GM19324 (cell line): ENCODE measurements at regions not wholly inside any gene's neighbourhood (a gene's known extent, or its start where the extent isn't known, plus 50 kb on each side); places are given as distances from the start of the nearest gene placed in this dataset.
"Not testable (repeated sequence)": the region's sequence is repeated elsewhere in the genome, so short reads cannot be mapped to it uniquely, and the experiment has no call there.

Experiments used
- ATAC-seq: cut with Tn5 transposase; IDR thresholded peaks from one replicate; pipeline ENCODE4 v1.9.1; 2021; ENCODE audit warnings: mild to moderate bottlenecking, moderate library complexity; ENCODE audit not compliant: unreplicated experiment, low FRiP score

DNA sequence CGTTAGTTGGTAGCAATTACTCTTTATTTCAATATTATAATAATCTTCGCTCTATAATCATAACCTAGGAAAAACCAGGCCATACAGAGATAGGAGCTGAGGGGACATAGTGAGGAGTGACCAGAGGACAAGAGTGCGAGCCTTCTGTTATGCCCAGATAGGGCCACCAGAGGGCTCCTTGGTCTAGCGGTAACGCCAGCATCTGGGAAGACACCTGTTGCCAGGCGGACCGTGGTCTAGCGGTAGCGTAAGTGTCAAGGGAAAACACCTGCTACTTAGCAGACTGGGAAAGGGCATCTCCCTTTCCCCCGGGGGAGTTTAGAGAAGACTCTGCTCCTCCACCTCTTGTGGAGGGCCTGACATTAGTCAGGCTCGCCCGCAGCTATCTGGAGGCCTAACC lies 1395.1 kb downstream of the ADGRL3 start:
- not testable (repeated sequence) for ATAC-seq

GRCh38 chr4:62591756-62592155 lies 1391.6 kb downstream of the ADGRL3 start:
- no peak for ATAC-seq

DNA sequence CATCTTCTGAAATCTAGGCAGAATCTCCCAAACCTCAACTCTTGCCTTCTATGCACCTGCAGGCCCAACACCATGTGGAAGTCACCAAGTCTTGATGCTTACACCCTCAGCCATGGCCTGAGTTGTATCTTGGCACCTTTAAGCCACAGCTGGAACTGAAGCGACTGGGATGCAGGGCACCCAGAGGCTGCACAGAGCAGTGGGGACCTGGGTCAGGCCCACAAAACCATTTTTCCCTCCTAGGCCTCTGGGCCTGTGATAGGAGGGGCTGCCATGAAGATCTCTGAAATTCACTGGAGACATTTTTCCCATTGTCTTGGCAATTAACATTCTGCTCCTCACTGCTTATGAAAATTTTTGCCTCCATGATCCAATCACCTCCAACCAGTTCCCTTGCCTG lies 1388.5 kb downstream of the ADGRL3 start:
- ATAC-seq: no peak

DNA sequence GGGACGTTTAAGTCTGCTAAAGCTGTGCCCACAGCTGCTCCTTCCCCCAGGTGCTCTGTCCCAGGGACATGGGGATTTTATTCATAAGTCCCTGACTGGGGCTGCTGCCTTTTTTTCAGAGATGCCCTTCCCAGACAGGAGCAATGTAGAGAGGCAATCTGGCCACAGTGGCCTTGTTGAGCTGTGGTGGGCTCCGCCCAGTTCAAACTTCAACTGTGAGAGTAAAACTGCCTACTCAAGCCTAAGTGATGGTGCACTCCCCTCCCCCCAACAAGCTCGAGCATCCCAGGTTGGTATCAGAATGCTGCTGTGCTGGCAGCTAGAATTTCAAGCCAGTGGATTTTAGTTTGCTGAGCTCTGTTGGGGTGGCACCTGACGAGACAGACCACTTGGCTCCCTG lies 1371.4 kb downstream of the ADGRL3 start:
- no peak for ATAC-seq

DNA sequence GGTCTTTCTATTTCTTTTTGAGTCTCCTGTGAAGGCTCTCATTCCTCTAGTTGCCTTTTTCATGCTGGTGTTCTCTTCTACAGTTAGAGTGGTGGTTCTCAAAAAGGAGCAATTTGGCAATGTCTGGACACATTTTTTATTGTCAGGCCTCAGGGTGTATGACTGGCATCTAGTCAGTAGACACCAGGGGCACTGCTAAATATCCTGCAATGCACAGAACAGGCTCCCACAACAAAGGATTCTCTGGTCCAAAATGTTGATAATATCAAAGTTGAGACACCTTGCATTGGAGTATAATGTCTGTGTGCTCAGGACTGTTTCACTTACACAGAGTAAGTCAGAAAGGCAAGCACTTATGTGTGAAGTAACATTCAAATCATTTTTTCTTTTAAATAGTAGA lies 1360.7 kb downstream of the ADGRL3 start:
- ATAC-seq: no peak

DNA sequence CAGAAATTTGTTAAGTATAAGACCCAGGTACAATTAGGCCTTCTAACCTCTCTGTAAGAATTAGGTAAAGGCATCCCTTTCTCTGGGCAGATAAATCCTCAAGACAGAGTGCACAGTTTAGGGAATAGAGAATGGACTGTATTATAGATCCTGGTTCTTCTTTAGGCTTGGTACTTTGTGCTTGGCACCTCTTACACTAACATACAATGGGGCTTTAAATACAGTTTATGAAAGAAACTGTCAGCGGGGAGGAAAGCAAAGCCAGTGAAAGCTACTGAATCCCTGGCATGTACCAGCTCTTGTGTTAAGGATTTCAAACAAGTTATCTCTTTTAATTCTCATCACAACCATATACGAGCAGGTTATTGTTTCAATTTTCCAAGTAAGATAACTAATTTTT lies 1350.0 kb downstream of the ADGRL3 start:
- no peak for ATAC-seq

DNA sequence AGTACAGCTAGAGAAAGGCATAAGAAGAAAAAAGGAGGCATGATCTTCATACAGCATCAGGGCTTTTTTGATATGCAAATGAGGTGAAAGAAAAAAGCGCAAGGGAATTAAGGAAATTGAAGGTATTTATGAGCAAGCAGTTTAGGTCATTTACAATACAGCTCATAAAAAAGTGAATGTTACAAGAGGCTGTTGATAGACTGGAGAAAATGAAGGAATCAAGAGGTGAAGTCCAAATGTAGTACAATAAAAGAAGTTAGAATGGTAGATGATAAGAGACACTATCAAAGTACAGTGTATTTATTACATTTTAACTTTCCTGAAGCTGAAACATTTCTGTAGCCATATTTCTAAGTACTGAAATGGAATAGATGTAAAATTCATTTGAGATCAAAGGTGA lies 1349.5 kb downstream of the ADGRL3 start:
- ATAC-seq: no peak

DNA sequence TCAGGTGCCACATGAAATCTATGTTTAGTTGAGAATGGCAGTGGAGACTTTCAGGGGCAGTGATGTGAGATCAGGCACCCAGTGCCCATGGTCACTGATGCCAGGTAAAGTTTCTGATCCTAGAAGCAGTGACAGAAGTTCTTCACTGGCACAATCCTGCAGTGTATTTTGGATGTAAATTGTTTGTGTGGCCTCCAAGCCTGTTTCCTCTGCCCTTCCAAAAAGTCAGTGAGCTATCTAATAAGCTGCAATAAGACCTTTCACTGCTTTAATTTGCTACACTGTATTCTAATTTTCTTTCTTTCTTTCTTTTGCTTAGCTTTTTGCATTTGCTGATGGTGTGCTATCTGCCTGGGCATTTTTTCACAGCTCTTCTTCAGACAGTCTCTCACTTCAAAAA lies 1348.6 kb downstream of the ADGRL3 start:
- no peak for ATAC-seq

DNA sequence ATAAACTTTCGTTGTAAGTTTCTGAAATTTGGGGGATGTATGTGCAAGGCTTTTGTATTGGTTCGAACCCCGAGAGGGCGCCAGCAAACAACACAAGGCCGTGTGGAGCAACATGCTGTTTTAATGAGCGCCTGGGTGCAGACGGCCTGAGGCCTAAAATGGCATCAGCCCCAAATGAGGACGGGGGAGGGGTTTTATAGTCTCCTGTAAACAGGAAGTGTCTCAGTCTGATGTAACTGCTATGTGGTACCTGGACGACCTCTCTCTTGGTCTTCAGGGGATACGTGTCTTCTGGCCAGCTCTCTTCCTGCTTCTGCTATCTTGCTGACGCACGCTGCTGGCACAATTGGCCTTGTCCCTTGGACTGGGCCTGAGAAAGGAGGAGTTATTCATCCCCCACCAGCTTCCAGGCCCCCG lies 1348.0 kb downstream of the ADGRL3 start:
- no peak for ATAC-seq

DNA sequence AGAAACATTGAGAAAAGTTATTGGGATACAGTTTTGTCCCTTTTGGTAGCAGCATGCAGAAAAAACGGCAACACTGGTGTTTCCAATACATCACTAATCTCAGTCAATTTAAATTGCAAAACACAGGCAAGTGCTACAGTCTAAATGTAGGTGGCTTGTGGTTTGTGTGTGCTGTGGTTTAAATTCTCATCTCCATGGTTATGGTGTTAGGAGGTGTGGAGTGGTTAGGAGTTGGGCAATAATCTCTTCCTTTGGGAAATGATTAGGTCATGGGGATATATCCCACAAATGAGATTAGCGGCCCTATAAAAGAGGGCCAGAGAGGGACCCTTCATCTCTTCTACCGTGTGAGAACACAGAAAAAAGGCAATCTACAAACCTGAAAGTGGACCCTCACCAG lies 1344.3 kb downstream of the ADGRL3 start:
- ATAC-seq: no peak

DNA sequence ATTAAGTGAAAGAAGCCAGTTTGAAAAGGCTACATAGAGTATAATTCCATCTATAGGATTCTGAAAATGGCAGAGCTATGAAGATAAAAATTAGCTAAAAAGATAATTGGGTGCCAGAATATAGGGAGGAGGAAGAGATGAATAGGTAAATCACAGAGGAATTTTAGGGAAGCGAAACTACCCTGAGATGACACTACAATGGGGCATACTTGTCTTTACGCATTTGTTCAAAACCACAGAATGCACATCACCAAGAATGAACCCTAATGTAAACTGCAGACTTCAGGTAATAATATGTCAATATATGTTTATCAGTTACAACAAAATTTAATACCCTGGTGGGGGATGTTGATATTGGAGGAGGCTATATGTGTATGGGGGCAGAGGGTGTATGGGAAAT lies 1342.9 kb downstream of the ADGRL3 start:
- ATAC-seq: no peak

- ATAC-seq: no peak
These were observed 1333.4 kb downstream of the ADGRL3 start for GRCh38 chr4:62533573-62533972.

GRCh38 chr4:62531731-62532130 lies 1331.6 kb downstream of the ADGRL3 start:
- no peak for ATAC-seq

DNA sequence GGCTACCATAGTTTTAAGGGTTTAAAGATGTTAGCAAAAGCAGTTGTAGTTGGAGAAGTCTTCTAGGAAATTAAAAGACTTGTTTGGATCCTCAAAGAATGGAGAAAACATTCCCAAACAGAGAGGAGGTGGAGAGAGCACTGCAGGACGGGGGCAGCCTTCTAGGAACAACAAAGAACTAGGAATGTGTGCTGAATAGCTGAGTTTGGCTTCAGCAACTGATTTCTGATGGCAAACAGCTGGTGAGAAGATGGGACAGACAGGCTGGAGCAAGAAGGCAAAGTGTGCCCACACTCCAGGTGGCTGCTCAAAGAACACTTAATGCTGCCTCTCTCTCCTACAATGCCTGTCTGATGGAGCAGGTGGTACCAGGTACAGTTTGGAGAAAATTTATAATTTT lies 1331.1 kb downstream of the ADGRL3 start:
- ATAC-seq: no peak

DNA sequence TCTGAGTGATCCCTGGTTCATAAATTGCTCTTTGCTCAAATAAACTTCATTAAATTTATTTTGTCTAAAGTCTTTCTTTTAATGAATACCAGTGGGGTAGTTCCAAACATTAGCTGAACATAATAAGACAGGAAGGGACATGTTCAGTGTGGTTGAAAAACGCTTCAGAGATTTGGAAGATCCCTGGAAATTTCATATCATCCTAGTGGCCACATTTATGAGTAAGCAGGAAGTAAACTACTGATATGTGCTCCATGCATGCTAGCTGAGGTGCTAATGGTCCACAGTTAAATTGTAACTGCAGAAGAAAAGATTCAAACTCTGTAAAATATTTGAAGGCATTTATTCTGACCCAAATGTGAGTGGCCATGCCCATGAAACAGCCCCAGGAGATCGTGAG lies 1328.7 kb downstream of the ADGRL3 start:
- no peak for ATAC-seq

- no peak for ATAC-seq
These were observed 1326.5 kb downstream of the ADGRL3 start for GRCh38 chr4:62526671-62527070.

- no peak for ATAC-seq
These were observed 1323.1 kb downstream of the ADGRL3 start for GRCh38 chr4:62523256-62523655.

DNA sequence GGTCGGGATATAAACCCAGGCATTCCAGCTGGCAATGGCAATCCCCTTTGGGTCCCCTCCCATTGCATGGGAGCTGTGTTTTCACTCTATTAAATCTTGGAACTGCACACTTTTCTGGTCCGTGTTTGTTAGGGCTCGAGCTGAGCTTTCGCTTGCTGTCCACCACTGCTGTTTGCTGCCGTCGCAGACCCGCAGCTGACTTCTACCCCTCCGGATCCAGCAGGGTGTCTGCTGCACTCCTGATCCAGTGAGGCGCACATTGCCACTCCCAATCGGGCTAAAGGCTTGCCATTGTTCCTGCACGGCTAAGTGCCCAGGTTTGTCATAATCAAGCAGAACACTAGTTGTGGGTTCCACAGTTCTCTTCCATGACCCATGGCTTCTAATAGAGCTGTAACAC lies 1322.1 kb downstream of the ADGRL3 start:
- ATAC-seq: no peak

- ATAC-seq: no peak
These were observed 1317.6 kb downstream of the ADGRL3 start for GRCh38 chr4:62517716-62518115.

- no peak for ATAC-seq
These were observed 1313.2 kb downstream of the ADGRL3 start for GRCh38 chr4:62513306-62513705.

DNA sequence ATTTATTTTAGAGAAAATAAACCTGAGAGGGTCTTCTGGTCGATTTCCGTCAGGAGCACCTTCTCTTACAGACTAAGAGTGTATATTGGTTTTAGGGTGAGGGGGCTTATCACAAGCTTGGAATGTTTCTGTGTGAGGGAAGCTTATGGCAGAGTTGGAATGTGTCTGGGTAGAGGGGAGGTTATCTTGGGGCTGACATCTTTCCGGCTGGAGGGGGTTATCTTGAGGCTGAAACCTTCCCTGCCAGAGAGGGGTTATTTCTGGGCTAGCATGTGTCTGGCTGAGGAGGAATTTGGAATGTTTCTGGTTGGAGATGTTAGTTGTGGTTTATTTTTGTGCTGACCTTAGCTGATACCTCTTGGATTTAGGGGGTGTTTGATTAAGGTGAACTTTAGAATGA lies 1312.1 kb downstream of the ADGRL3 start:
- ATAC-seq: no peak

GRCh38 chr4:62510228-62510627 lies 1310.1 kb downstream of the ADGRL3 start:
- no peak for ATAC-seq

GRCh38 chr4:62500296-62500695 lies 1300.2 kb downstream of the ADGRL3 start:
- no peak for ATAC-seq

DNA sequence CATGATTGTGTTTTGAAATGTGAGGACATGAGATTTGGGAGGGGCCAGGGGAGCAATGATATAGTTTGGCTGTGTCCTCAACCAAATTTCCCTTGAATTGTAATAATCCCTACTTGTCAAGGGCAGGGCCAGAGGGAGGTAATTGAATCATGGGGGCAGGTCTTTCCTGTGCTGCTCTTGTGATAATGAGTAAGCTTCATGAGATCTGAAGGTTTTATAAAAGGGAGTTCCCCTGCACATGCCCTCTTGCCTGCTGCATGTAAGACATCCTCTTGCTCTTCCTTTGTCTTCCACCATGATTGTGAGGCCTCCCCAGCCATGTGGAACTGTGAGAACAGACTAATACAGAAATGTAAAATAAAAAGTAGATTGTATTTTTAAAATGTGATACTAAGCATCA lies 1294.9 kb downstream of the ADGRL3 start:
- ATAC-seq: no peak
